OCI-LY7 (cell line): ENCODE measurements at regions not wholly inside any gene's neighbourhood (a gene's known extent, or its start where the extent isn't known, plus 50 kb on each side); places are given as distances from the start of the nearest gene placed in this dataset.

ENCODE experiments used
- BruUV-seq: library from RNA; stranded (reverse); fragments of 400-500 nt; replicated peaks from 2 replicates; lab custom pipeline; 2021; lab: Mats Ljungman, UMichigan
- CTCF ChIA-PET: fragments of 300-600 bp; sonication (Branson Sonifier 250); formaldehyde crosslinking; loops from one replicate; lab custom pipeline; 2022; ENCODE audit warnings: antibody characterized with exemption; ENCODE audit not compliant: unreplicated experiment; lab: Charles Lee
- POLR2A ChIA-PET: fragments of 300-600 bp; sonication (Branson Sonifier 250); formaldehyde crosslinking; loops from one replicate; lab custom pipeline; 2022; ENCODE audit warnings: antibody characterized with exemption; lab: Charles Lee
- DNase-seq: peaks from one replicate; pipeline ENCODE4 v3.0.0-alpha.2; 2015; ENCODE audit warnings: low spot score
- H2AFZ ChIP-seq: fragments of 200-600 bp; sonication (generic), shearing (Covaris generic); 2 replicates; pipeline ENCODE4 v1.6.1; 2014; ENCODE audit warnings: mild to moderate bottlenecking, antibody characterized with exemption, low read length, moderate library complexity
- H3K27ac ChIP-seq: fragments of 200-600 bp; sonication (generic); 2 replicates; pipeline ENCODE4 v1.5.1; 2014; ENCODE audit warnings: mixed run types, low read depth, mild to moderate bottlenecking, moderate library complexity, low read length, inconsistent platforms; ENCODE audit not compliant: poor library complexity, severe bottlenecking
- H3K36me3 ChIP-seq: fragments of 200-600 bp; sonication (generic); 2 replicates; pipeline ENCODE4 v1.6.1; 2014; ENCODE audit warnings: mild to moderate bottlenecking, antibody characterized with exemption, low read length, moderate library complexity, mixed read lengths; ENCODE audit not compliant: insufficient read depth
- H3K4me1 ChIP-seq: fragments of 200-600 bp; sonication (generic); 2 replicates; pipeline ENCODE4 v1.5.1; 2014; ENCODE audit warnings: mild to moderate bottlenecking, low read length; ENCODE audit not compliant: insufficient read depth, poor library complexity, severe bottlenecking
- H3K4me2 ChIP-seq: fragments of 200-600 bp; sonication (generic); 2 replicates; pipeline ENCODE4 v1.6.1; 2014; ENCODE audit warnings: mild to moderate bottlenecking, low read length
- H3K4me3 ChIP-seq: fragments of 200-600 bp; sonication (generic); 2 replicates; pipeline ENCODE4 v1.5.1; 2014; ENCODE audit warnings: mild to moderate bottlenecking, low read depth, low read length; ENCODE audit not compliant: poor library complexity, severe bottlenecking
- H3K79me2 ChIP-seq: fragments of 200-600 bp; sonication (generic); 2 replicates; pipeline ENCODE4 v1.6.1; 2016; ENCODE audit warnings: low read depth, mild to moderate bottlenecking, low read length, moderate library complexity, mixed read lengths; ENCODE audit not compliant: insufficient read depth
- H3K9me2 ChIP-seq: fragments of 200-600 bp; sonication (generic); 2 replicates; pipeline ENCODE4 v1.6.1; 2016; ENCODE audit warnings: mild to moderate bottlenecking, low read length, mixed read lengths; ENCODE audit not compliant: insufficient read depth
- H3K9me3 ChIP-seq: fragments of 200-600 bp; sonication (generic); 2 replicates; pipeline ENCODE4 v1.6.1; 2014; ENCODE audit warnings: mild to moderate bottlenecking, mixed run types, low read length, mixed read lengths
- H4K20me1 ChIP-seq: fragments of 200-600 bp; sonication (generic); 2 replicates; pipeline ENCODE4 v1.6.1; 2014; ENCODE audit warnings: mild to moderate bottlenecking, antibody characterized with exemption, low read length, moderate library complexity, mixed read lengths; ENCODE audit not compliant: insufficient read depth
- EZH2phosphoT487 ChIP-seq: fragments of 200-600 bp; sonication (generic); IDR thresholded peaks from 2 replicates; pipeline ENCODE4 v1.6.1; 2018; ENCODE audit warnings: low read depth, borderline replicate concordance, mild to moderate bottlenecking, mixed run types, antibody characterized with exemption, low read length, moderate library complexity, mixed read lengths
- intact Hi-C: fragments of 100-400 bp; cut with micrococcal nuclease; formaldehyde crosslinking; loops from one replicate; pipeline ENCODE4 v1.10.0; 2022; ENCODE audit not compliant: unreplicated experiment
- TF ChIP-seq, protein P1 (sequence below): fragments of 200-600 bp; sonication (generic); conservative IDR thresholded peaks from 2 replicates; pipeline ENCODE4 v1.5.1; 2014; ENCODE audit warnings: mild to moderate bottlenecking, antibody characterized with exemption, low read length, moderate library complexity, mixed read lengths

DNA sequence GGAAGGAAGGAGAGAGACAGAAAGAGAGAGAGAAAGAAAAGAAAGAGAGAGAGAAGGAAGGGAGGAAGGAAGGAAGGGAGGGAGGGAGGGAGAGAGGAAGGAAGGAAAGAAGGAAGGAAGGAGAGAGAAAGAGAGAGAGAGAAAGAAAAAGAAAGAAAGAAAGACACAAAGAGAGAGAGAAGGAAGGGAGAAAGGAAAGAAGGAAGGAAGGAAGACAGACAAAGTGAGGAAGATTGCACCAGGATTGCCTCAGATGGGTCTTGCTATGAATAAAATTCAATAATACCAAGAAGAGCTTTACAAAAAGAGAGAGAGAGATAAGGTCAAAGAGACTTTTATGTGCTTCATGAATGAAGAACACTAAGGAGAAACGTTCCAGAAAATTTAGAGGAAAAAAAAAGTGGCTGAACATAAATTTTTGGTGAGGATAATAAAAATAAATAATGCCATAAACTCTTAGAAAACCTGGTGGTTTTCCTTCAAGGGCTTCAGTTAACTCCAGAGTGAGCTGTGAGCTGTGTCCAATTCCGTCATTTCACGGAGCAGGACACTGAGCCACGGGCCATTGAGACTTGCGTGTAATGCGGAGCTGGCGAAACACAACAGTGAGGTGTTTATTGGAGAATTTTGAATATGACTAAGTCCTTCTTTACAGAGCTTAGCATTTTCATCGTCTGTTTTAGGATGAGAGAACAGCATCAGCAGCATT is 72.7 kb upstream of the TNRC6C start:
- no peak for DNase-seq
- peak overlapping the region; percentile 9; the same call in 1 of the 2 replicates for H3K4me2 ChIP-seq
- H3K79me2 ChIP-seq = no peaks in the 10 kb centered on the region
- no peaks in the 10 kb centered on the region for H4K20me1 ChIP-seq
- ChIA-PET CTCF (no interaction called here), POLR2A (interaction anchor here (0.5 to 2.3 kb wide), 4 partner anchors 9 to 123 kb away, joined by 3 to 12 read pairs (median 6); partner anchors contain the start of gene TNRC6C)
- no peak overlapping the region for H2AFZ ChIP-seq
- no peak overlapping the region for H3K27ac ChIP-seq
- no peaks in the 10 kb centered on the region for H3K9me3 ChIP-seq
- H3K4me3 ChIP-seq = no peak overlapping the region
- peaks cover 66% of the 10 kb centered on the region for H3K4me1 ChIP-seq
- no TSS peak for BruUV-seq
- TF ChIP-seq, protein P1, sequence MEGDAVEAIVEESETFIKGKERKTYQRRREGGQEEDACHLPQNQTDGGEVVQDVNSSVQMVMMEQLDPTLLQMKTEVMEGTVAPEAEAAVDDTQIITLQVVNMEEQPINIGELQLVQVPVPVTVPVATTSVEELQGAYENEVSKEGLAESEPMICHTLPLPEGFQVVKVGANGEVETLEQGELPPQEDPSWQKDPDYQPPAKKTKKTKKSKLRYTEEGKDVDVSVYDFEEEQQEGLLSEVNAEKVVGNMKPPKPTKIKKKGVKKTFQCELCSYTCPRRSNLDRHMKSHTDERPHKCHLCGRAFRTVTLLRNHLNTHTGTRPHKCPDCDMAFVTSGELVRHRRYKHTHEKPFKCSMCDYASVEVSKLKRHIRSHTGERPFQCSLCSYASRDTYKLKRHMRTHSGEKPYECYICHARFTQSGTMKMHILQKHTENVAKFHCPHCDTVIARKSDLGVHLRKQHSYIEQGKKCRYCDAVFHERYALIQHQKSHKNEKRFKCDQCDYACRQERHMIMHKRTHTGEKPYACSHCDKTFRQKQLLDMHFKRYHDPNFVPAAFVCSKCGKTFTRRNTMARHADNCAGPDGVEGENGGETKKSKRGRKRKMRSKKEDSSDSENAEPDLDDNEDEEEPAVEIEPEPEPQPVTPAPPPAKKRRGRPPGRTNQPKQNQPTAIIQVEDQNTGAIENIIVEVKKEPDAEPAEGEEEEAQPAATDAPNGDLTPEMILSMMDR = no peak
- TF ChIP-seq EZH2phosphoT487 = no peak
- H3K36me3 ChIP-seq = no peaks in the 10 kb centered on the region
- no peaks in the 10 kb centered on the region for H3K9me2 ChIP-seq
- intact Hi-C loops = no loop called here

DNA sequence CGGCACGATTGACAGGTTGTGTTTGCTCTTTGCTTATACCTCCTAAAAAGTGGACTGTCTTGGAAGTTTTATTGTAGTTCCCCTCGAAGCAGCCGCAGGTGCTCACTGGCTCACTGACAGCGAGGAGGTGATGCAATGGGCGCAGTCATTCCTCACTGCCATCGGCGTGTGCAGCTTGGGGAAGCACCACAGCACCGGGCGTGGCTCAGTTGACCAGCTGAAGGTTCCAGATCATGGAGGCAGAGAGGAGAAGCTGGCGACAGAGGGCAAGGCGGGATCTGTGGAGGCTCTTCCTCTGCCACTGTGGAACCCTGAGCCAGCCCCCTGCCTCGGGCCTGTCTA is 72.1 kb upstream of the TNRC6C start:
- no peak for TF ChIP-seq EZH2phosphoT487
- TF ChIP-seq, protein P1 = no peak
- H4K20me1 ChIP-seq = no peaks in the 10 kb centered on the region
- ChIA-PET CTCF (no interaction called here), POLR2A (interaction anchor here (0.5 to 2.3 kb wide), 4 partner anchors 10 to 122 kb away, joined by 3 to 12 read pairs (median 6); partner anchors contain the start of gene TNRC6C)
- no peaks in the 10 kb centered on the region for H3K79me2 ChIP-seq
- H3K27ac ChIP-seq = no peak overlapping the region
- no TSS peak for BruUV-seq
- H3K4me3 ChIP-seq = no peak overlapping the region
- no peaks in the 10 kb centered on the region for H3K9me2 ChIP-seq
- intact Hi-C loops = no loop called here
- H3K9me3 ChIP-seq = no peaks in the 10 kb centered on the region
- no peaks in the 10 kb centered on the region for H3K36me3 ChIP-seq
- H2AFZ ChIP-seq = no peak overlapping the region
- H3K4me2 ChIP-seq = peak overlapping the region; percentile 9; the same call in 1 of the 2 replicates
- peak; percentile 48 for DNase-seq
- peaks cover 61% of the 10 kb centered on the region for H3K4me1 ChIP-seq

DNA sequence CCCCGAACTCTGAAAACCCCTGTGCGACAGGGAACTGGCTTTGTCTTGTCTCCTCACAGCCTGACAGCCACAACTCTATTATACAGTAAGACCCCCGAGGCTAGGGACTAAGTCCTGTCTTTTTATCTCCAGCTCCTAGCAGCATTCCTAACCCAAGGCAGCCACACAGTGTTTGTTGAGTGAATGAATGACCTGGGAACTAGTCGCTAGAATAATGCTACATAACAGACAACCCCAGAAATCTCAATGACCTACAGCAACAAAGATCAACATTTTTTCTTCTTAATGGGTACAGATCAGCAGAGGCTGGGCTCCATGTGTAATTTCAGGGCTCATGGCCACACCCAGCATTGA is 71.4 kb upstream of the TNRC6C start:
- no peaks in the 10 kb centered on the region for H3K79me2 ChIP-seq
- no peaks in the 10 kb centered on the region for H3K9me3 ChIP-seq
- no TSS peak for BruUV-seq
- no peak overlapping the region for H3K4me3 ChIP-seq
- ChIA-PET POLR2A (interaction anchor here (1.0 to 2.3 kb wide), 3 partner anchors 10 to 71 kb away, joined by 4 to 12 read pairs (median 8); partner anchors contain the start of gene TNRC6C), CTCF (interaction anchor here (0.5 kb wide), 1 partner anchor 21 kb away, joined by 4 read pairs; no protein-coding TSS in a partner anchor)
- TF ChIP-seq, protein P1 = no peak
- no peak for TF ChIP-seq EZH2phosphoT487
- no peaks in the 10 kb centered on the region for H3K9me2 ChIP-seq
- peaks cover 53% of the 10 kb centered on the region for H3K4me1 ChIP-seq
- intact Hi-C loops = no loop called here
- H3K36me3 ChIP-seq = no peaks in the 10 kb centered on the region
- no peaks in the 10 kb centered on the region for H4K20me1 ChIP-seq
- H2AFZ ChIP-seq = no peak overlapping the region
- H3K4me2 ChIP-seq = peak overlapping the region; percentile 60
- H3K27ac ChIP-seq = no peak overlapping the region
- no peak for DNase-seq
